ENCODE measurements at regions not wholly inside any gene's neighbourhood (a gene's known extent, or its start where the extent isn't known, plus 50 kb on each side); places are given as distances from the start of the nearest gene placed in this dataset.

DNA sequence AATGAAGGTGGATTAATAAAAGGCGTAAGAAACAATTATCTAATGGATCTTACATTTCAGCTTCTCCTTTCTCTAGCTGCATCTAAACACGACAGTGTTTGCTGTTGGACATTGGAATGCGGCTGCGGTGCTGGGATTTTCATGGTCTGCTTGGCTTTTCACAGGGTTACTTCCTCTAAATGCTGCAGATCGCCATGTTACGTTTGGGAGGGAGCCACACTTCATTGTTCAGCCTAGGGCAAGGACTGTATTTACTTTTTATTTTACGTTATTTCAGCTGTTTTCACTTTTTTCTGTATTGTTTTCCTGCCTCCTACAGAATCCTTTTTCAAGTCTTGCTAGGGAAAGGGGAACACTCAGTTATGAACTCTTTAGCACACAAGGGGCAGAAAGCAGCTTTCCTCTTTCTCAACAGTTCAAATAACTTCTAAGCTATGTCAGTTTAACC, 97.9 kb upstream of the MTHFD1L start:
- ATAC-seq: no peak
- TF ChIP-seq ZC3H10 (CRISPR knock-in tag; IDR thresholded peaks at IDR 0.05) (no peak), PPARA (CRISPR knock-in tag; IDR thresholded peaks at IDR 0.05; ENCODE audit: borderline replicate concordance) (no peak), TOX (CRISPR knock-in tag; IDR thresholded peaks at IDR 0.05; ENCODE audit: borderline replicate concordance) (no peak), CSDC2 (CRISPR knock-in tag; IDR thresholded peaks at IDR 0.05) (no peak), TCF4 (CRISPR knock-in tag; IDR thresholded peaks at IDR 0.05; ENCODE audit: borderline replicate concordance) (no peak), GLIS3 (CRISPR knock-in tag; IDR thresholded peaks at IDR 0.05) (no peak), RARB (CRISPR knock-in tag; IDR thresholded peaks at IDR 0.05) (no peak), ISL1 (CRISPR knock-in tag; IDR thresholded peaks at IDR 0.05) (no peak), BACH2 (CRISPR knock-in tag; IDR thresholded peaks at IDR 0.05; ENCODE audit: borderline replicate concordance) (no peak), ESRRG (CRISPR knock-in tag; IDR thresholded peaks at IDR 0.05) (no peak), ZNF565 (CRISPR knock-in tag; conservative IDR thresholded peaks at IDR 0.05; ENCODE audit: low read depth) (no peak), ARNTL (CRISPR knock-in tag; IDR thresholded peaks at IDR 0.05; ENCODE audit: borderline replicate concordance, low read depth) (no peak), SNAI2 (CRISPR knock-in tag; IDR thresholded peaks at IDR 0.05) (no peak), ZNF8 (CRISPR knock-in tag; IDR thresholded peaks at IDR 0.05) (no peak), ZNF70 (CRISPR knock-in tag; IDR thresholded peaks at IDR 0.05) (no peak), OSR1 (CRISPR knock-in tag; IDR thresholded peaks at IDR 0.05) (no peak)
- TF ChIP-seq, protein P1, sequence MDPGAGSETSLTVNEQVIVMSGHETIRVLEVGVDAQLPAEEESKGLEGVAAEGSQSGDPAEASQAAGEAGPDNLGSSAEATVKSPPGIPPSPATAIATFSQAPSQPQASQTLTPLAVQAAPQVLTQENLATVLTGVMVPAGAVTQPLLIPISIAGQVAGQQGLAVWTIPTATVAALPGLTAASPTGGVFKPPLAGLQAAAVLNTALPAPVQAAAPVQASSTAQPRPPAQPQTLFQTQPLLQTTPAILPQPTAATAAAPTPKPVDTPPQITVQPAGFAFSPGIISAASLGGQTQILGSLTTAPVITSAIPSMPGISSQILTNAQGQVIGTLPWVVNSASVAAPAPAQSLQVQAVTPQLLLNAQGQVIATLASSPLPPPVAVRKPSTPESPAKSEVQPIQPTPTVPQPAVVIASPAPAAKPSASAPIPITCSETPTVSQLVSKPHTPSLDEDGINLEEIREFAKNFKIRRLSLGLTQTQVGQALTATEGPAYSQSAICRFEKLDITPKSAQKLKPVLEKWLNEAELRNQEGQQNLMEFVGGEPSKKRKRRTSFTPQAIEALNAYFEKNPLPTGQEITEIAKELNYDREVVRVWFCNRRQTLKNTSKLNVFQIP (CRISPR knock-in tag; IDR thresholded peaks at IDR 0.05; ENCODE audit: borderline replicate concordance, low read depth): no peak
- TF ChIP-seq, protein P2, sequence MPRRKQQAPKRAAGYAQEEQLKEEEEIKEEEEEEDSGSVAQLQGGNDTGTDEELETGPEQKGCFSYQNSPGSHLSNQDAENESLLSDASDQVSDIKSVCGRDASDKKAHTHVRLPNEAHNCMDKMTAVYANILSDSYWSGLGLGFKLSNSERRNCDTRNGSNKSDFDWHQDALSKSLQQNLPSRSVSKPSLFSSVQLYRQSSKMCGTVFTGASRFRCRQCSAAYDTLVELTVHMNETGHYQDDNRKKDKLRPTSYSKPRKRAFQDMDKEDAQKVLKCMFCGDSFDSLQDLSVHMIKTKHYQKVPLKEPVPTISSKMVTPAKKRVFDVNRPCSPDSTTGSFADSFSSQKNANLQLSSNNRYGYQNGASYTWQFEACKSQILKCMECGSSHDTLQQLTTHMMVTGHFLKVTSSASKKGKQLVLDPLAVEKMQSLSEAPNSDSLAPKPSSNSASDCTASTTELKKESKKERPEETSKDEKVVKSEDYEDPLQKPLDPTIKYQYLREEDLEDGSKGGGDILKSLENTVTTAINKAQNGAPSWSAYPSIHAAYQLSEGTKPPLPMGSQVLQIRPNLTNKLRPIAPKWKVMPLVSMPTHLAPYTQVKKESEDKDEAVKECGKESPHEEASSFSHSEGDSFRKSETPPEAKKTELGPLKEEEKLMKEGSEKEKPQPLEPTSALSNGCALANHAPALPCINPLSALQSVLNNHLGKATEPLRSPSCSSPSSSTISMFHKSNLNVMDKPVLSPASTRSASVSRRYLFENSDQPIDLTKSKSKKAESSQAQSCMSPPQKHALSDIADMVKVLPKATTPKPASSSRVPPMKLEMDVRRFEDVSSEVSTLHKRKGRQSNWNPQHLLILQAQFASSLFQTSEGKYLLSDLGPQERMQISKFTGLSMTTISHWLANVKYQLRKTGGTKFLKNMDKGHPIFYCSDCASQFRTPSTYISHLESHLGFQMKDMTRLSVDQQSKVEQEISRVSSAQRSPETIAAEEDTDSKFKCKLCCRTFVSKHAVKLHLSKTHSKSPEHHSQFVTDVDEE (CRISPR knock-in tag; IDR thresholded peaks at IDR 0.05): no peak
- TF ChIP-seq, protein P3, sequence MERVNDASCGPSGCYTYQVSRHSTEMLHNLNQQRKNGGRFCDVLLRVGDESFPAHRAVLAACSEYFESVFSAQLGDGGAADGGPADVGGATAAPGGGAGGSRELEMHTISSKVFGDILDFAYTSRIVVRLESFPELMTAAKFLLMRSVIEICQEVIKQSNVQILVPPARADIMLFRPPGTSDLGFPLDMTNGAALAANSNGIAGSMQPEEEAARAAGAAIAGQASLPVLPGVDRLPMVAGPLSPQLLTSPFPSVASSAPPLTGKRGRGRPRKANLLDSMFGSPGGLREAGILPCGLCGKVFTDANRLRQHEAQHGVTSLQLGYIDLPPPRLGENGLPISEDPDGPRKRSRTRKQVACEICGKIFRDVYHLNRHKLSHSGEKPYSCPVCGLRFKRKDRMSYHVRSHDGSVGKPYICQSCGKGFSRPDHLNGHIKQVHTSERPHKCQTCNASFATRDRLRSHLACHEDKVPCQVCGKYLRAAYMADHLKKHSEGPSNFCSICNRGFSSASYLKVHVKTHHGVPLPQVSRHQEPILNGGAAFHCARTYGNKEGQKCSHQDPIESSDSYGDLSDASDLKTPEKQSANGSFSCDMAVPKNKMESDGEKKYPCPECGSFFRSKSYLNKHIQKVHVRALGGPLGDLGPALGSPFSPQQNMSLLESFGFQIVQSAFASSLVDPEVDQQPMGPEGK (CRISPR knock-in tag; IDR thresholded peaks at IDR 0.05; ENCODE audit: borderline replicate concordance): no peak
- TF ChIP-seq, protein P4, sequence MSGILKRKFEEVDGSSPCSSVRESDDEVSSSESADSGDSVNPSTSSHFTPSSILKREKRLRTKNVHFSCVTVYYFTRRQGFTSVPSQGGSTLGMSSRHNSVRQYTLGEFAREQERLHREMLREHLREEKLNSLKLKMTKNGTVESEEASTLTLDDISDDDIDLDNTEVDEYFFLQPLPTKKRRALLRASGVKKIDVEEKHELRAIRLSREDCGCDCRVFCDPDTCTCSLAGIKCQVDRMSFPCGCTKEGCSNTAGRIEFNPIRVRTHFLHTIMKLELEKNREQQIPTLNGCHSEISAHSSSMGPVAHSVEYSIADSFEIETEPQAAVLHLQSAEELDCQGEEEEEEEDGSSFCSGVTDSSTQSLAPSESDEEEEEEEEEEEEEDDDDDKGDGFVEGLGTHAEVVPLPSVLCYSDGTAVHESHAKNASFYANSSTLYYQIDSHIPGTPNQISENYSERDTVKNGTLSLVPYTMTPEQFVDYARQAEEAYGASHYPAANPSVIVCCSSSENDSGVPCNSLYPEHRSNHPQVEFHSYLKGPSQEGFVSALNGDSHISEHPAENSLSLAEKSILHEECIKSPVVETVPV (CRISPR knock-in tag; IDR thresholded peaks at IDR 0.05): no peak

DNA sequence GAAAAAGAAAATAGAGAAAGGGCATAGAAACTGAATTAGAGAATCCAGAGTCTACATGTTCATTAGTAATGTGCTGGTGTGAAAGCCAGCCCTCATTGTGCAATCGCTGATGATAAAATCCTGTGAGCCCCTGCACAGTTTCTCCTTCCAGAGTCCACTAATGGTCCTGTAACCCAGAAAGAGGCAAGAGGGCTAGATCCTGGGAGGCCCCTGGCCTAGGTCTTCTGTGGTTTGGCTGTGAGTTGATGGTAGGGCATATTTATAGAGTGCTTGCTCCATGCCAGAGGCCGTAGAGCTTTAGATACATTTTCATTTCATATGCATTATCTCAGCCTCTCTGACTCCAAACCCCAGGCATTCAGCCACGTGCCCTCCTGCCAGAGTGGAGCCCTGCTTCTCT, 94.9 kb upstream of the MTHFD1L start:
- no peak for ATAC-seq
- no peak for TF ChIP-seq ARNTL (CRISPR knock-in tag; IDR thresholded peaks at IDR 0.05; ENCODE audit: borderline replicate concordance, low read depth)
- TF ChIP-seq, protein P3 (CRISPR knock-in tag; IDR thresholded peaks at IDR 0.05; ENCODE audit: borderline replicate concordance): no peak
- no peak for TF ChIP-seq ZFP30 (CRISPR knock-in tag; IDR thresholded peaks at IDR 0.05)
- TF ChIP-seq, protein P2 (CRISPR knock-in tag; IDR thresholded peaks at IDR 0.05): no peak
- TF ChIP-seq BACH2 (CRISPR knock-in tag; IDR thresholded peaks at IDR 0.05; ENCODE audit: borderline replicate concordance): no peak
- no peak for TF ChIP-seq ZNF70 (CRISPR knock-in tag; IDR thresholded peaks at IDR 0.05)
- no peak for TF ChIP-seq ZNF565 (CRISPR knock-in tag; conservative IDR thresholded peaks at IDR 0.05; ENCODE audit: low read depth)
- no peak for TF ChIP-seq ZFP3 (CRISPR knock-in tag; IDR thresholded peaks at IDR 0.05)
- no peak for TF ChIP-seq ZC3H10 (CRISPR knock-in tag; IDR thresholded peaks at IDR 0.05)
- TF ChIP-seq SNAI2 (CRISPR knock-in tag; IDR thresholded peaks at IDR 0.05): no peak
- no peak for TF ChIP-seq RARB (CRISPR knock-in tag; IDR thresholded peaks at IDR 0.05)
- TF ChIP-seq ISL1 (CRISPR knock-in tag; IDR thresholded peaks at IDR 0.05): no peak
- no peak for TF ChIP-seq TOX (CRISPR knock-in tag; IDR thresholded peaks at IDR 0.05; ENCODE audit: borderline replicate concordance)
- TF ChIP-seq CSDC2 (CRISPR knock-in tag; IDR thresholded peaks at IDR 0.05): no peak

All from SK-N-SH treated with all-trans-retinoic acid at 6 μM for 48 hours (cell line).